HG02759 (cell line): ENCODE measurements at regions not wholly inside any gene's neighbourhood (a gene's known extent, or its start where the extent isn't known, plus 50 kb on each side); places are given as distances from the start of the nearest gene placed in this dataset.
"Not testable (repeated sequence)": the region's sequence is repeated elsewhere in the genome, so short reads cannot be mapped to it uniquely, and the experiment has no call there.

Source experiments
- ATAC-seq: cut with Tn5 transposase; IDR thresholded peaks from one replicate; pipeline ENCODE4 v1.9.1; 2021; ENCODE audit warnings: mild to moderate bottlenecking, moderate library complexity; ENCODE audit not compliant: unreplicated experiment

DNA sequence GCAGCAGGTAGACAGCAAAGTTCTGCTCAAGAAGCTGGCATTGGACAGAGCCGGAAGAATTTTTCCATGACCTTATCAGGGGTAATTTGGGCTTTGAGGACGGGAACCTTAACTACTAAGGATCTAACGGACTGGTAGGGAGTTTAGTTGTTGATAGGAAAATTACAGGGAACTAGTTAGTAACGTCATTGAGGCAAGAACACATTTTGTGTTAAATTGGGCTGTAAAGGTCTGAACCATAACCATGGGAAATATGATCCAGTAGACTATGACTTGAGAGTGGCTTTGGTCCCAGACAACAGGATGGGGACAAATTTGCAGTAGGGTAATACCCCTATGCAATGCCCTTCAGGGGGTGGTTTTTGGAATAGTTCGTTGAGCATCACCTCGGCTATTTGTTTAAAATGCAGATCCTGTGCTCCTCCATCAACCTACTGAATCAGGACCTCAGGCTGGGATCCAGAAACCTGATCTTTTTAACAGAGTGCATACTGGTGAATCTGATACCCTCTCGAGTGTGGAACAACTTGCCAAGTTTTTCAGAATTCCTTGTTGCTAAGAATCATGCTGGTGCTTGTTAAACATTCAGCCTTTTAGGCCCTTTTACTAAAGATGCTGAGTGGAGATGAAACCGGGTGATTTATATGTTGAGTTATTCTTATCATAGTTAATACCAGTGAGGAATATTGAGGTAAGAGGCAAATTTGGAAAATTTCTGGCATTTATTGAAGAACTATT is 255.1 kb downstream of the MAP2K6 start:
- no peak for ATAC-seq

DNA sequence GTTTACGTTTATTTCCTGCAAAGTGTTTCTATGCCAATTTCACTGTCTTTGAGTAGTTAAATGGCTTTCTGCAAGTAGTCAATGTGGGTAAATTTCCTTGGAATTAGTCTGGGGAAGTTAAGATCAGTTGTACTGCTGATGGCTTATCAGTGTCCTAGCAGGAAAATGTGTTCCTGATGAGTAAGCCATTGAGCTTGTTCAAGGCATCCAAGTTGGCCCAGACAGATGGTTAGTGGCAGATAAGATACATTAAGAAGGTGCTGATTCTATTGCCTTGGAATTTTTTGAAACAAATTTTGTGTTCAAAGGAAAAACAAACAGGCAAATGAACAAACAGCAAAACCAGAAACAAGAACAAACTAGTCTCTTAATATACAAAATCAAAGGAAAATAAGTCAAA is 258.4 kb downstream of the MAP2K6 start:
- no peak for ATAC-seq

DNA sequence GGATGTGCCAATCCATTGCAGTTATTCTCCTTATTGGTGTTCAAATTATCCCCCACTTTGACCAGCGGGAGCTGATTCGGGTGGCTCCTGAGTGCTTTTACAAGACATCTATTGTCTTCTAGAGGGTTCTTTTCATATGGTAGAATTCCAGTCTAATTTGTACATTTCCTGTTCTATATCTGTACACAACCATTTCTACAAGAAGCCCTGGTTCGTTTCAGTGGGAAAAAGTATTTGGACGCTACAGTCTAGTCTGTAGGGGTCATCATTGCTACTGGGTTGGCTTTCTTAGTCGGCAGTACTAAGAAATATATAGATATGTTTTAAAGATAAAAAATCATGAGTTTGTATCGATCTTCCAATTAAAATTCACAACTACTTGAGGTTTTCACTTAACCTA is 262.6 kb downstream of the MAP2K6 start:
- no peak for ATAC-seq

DNA sequence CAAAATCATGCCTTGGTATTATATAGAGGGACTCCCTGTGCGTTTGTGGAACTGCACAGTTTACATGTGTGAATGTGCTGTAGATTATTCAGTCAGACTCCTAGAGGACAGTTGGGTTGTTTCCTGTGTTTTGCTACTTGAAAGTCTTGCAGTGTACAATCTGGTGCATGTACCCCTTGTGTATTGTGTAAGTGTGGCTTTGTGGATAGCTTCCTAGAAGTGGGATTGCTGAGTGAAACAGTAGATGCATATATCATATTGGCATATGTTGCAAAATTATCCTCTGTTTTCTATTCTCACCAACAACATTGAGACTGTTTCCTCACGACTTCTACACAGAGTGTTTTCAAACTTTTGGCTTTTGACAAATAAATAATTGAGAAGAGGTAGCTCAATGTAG is 263.7 kb downstream of the MAP2K6 start:
- no peak for ATAC-seq

DNA sequence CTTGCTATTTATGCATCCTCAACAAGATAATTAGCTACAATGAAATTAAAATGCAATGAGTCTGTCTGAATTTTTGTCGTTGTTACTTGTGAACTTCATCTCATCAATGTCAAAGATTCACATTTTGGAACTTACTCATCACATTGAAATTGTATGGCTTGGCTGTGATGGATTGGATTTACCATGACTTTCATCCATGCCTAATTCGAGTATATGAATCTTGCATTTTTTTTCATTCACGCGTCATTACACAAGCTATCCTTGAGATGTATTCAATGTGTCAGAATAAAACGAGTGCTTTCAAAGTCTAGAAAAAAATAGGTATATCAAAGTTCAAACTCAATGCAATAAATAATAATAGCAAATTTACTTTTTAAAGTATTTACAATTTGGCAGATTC is 265.3 kb downstream of the MAP2K6 start:
- ATAC-seq, result no peak

DNA sequence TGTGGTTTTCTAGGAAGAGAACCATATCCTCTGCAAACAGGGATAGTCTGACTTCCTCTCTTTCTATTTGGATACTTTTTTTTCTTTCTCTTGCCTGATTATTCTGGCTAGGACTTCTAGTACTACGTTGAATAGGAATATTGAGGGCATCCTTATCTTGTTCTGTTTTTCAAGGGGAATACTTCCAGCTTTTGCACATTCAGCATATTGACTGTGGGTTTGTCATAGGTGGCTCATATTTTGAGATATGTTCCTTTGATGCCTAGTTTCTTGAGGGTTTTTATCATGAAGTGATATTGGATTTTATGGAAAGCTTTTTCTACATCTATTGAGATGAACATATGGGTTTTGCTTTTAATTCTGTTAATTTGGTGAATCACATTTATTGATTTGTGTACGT is 269.8 kb downstream of the MAP2K6 start:
- no peak for ATAC-seq

DNA sequence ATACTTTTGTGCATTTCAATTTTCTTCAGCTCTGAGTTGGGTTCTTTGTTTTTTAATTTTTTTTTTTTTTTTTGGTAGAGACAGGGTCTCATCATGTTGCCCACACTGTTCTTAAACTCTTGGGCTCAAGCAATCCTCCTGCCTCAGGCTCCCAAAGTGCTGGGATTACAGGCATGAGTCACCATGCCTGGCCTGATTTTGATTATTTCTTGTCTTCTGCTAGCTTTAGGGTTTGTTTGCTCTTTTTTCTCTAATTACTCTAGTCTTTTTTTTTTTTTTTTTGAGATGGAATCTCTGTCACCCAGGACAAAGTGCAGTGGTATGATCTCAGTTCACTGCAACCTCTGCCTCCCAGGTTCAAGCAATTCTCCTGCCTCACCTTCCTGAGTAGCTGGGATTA is 270.7 kb downstream of the MAP2K6 start:
- ATAC-seq, result not testable (repeated sequence)

DNA sequence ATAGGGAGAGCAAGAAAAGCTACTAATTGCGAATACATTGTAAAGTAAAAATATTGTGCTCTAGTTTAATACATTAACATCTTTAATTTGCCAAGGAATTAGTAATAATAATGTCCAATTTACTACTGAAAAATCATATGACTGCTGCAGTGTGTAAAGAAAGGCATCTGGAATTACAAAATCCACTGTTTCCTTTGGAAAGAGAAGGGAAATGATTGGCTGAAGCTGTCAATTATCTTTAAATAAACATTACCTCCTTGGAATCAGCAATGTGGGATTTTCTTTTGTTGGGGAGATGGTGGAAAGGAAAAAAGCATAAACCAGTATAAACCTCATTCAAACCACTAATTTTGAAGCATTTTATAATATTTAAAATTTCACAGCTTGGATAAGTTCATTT is 276.0 kb downstream of the MAP2K6 start:
- no peak for ATAC-seq

DNA sequence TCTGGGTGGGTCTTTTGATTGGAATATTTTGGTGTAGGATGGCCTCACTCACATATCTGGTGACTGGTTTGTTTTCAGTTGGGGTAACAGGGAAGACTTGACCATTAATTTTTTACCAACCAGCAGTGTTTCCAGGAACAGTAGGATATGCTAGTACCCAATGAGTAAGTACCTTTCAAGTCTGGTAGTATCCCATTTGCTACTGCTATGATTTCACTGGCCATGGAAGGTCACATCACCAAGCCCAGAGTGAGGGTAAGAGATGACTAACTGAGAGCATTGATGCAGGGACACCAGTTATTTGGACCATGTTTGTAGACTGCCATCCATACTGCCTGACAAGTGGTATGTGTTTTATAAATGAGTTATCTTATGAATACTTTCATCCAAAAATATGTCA is 277.7 kb downstream of the MAP2K6 start:
- no peak for ATAC-seq

DNA sequence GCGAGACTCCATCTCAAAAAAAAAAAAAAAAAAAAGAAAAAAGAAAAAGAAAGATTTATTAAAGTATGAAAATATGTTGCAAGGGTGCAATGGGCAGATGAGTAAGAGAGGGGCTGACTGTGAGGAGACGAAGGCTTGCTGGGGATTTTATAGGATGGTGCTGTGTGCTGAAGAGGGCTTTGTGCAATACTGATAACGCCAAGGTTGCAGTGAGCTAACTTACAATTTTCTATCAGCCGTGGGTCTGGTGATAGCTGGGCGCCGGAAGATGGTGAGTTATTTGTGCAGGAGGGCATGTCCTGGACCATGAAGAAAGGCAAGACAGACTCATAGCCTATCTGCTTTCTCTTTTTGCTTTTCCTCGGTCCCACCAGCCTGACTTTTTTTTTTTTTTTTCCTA is 281.1 kb downstream of the MAP2K6 start:
- ATAC-seq, result no peak

DNA sequence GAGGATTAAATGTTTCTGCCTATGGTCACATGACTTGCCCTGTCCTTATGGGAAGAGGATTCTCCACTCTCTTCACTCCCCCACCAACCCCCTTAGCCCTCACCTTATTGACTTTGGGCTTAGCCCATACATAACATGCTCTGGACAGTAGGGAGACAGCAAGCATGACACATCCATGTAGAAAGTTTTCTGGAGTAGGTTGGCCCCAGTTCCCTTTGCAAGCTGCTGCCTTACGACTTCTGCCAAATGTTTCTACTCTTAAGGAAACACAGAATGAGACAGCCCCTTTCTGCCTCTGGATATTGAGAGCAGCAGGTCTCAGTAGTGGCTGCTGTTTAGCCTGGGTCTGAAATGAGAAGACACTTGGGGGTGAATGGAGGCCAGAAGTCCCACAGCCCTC is 282.2 kb downstream of the MAP2K6 start:
- ATAC-seq, result no peak

DNA sequence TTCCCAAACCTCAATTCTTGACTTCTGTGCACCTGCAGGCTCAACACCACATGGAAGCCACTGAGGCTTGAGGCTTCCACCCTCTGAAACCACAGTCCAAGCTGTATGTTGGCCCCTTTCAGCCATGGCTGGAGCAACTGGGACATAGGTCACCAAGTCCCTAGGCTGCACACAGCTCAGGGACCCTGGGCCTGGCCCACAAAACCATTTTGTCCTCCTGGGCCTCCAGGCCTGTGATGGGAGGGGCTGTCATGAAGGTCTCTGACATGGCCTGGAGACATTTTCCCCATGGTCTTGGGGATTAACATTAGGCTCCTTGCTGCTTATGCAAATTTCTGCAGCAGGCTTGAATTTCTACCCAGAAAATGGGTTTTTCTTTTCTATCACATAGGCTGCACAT is 283.9 kb downstream of the MAP2K6 start:
- ATAC-seq, result not testable (repeated sequence)

DNA sequence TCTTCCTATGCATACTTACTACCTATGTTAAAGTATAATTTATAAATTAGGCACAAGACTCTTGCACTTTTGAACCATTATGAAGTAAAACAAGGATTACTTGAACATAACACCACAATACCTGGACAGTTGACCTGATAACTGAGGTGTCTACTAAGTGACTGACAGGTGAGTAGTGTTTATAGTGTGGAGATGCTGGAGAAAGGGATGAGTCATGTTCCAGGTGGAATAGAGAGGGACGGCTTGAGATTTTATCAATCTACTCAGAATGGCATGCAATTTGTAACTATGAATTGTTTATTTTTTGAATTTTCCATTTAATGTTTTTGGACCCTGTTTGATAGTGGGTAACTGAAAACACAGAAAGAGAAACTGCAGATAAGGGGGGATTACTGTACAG is 287.6 kb downstream of the MAP2K6 start:
- no peak for ATAC-seq

DNA sequence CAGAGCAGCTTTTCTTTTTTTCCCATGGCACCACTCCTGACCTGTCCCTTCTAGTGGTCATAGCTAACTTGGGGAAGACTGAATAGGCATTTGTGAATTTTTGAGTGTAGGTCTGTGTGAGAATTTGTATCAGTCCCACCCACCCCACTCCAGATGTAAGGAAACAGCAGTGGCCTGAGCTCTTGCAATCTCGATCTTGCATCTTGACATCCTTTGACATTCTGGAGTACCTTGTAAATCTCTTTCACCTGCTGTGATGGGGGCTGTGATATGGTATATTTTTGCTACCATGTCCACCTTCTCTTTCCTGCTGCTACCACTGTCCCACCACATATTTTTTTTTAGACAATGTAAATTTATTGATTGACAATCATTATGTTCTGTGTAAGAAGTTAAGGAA is 289.3 kb downstream of the MAP2K6 start:
- ATAC-seq, result no peak

DNA sequence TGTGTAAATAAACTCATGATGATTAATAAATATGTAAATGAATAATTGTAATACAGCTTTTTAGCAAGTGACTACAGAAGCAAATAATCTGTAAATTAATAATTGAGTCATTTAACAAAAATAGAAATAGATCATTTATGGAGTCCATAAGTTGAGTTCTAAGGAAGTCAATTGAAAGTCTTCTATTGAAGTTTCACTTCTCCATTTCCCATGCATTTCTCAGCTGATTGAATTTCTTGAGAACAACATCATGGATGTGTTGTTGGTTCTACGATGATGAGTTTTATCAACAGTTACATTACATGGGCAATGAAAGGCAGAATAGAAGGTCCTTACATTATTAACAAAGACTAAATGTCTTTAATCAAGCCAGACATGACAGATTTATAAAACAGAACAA is 290.4 kb downstream of the MAP2K6 start:
- ATAC-seq, result no peak

DNA sequence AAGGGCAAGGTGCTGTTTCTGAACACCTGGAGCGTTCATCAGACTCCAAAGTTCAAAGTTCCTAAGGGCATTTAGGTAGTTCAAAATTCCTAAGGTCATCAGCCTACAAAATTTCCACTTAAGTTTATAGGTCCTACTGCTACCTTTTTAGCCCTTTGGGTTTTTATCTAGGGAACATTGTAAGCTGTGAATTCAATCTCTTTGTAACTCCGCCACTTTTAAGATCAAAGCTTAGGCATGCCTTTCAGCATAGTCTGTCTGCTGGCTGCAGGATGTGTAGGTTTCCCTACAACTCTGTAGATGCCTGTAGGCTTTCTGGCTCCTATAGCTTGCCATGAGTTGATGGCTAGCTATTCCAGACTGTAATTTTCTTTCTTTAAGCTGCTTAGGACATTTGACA is 291.6 kb downstream of the MAP2K6 start:
- ATAC-seq, result no peak

DNA sequence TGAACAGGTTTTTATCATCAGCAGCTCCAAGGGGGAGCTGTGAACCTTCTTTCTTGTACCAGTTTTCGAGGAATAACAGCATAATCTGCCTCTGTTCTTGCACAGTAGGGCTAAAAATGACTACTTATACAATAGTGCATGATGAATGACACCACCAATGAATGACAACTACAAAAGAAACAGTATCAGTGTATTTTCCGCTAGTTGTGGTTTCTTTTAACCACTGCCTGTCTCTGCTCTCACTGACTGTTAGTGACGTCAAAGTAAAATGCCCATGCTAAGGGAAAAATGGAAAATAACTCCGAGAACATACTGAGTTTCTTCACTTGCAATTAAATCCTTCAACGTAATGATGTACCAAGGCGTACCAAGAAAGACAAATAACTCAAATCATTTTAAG is 294.9 kb downstream of the MAP2K6 start:
- ATAC-seq, result no peak

DNA sequence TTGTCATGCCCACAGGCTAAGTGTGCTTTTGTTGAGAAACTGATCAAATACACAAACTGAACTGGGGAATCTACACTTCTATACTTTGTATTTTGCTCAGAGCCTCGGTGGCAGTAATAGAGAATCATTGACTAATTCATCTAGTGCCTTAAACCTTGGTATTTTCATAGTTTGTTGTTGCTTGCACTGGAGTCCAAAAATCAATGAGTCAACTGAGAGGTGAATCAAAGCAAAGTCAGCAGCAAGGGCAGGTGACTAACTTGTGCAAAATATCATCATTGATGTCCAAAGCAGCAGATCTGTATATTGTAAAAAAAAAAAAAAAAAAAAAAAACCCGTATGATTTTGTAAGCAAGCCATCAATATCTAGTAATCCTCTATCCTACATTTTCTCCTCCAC is 296.4 kb downstream of the MAP2K6 start:
- no peak for ATAC-seq

DNA sequence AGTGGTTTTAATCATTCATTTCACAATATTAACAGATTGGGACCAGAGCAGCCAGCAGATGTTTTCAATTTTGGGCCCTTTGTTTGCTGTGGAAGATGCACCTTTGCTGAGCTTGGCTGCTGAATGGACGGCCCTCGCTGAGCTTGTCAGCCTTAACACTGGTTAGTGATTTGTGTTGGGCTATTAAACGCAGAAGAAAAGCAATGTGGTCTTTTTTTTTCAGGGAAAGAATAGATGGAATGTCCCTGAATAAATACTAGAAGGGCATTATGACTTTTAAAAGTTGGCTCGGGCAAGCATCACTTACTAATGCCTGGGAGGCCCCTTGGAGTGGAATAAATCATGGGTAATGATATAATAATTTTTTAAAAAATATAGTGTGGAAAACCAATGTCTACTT is 297.0 kb downstream of the MAP2K6 start:
- no peak for ATAC-seq

DNA sequence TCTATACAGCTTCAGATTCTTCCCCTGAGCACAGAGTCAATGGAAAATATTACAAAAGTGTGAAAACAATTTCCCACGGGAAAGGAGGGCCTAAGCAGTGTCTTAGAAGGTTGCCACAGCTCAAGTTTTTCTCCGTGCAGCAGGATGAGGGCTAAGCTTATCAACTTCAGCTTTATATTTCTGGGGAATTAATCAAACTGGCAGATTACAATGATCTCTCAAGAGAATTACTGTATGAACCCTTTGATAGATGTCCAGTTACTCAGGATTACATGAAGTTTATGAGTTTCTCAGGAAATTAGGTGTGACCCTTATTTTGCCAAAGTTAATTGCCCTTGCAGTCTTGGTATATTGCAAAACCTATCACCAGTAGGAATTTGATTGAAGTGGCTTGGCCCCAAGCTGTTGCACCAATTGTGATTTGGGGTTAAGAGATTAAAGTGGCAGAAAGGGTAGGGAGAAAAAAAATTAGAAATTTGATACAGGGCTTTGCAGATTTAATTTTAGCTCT is 298.4 kb downstream of the MAP2K6 start:
- ATAC-seq, result no peak

DNA sequence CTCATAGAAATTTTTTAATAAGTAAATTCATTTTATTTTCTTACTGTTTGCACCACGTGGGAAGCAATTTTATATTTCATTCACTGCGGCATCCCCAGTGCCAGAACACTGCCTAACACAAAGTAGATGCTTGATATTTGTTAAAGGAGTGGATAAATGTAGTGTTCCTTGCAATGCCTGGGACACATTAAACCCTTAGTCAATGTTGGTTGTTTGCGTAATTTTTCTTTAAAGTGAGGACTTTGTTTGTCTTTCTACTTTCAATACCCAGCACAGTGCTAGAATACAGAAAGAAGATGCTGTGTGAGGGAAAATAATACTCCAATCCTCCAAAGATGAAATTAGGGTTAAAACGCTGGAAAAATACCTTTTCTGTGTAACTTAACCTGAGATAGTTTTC is 299.3 kb downstream of the MAP2K6 start:
- ATAC-seq, result no peak

DNA sequence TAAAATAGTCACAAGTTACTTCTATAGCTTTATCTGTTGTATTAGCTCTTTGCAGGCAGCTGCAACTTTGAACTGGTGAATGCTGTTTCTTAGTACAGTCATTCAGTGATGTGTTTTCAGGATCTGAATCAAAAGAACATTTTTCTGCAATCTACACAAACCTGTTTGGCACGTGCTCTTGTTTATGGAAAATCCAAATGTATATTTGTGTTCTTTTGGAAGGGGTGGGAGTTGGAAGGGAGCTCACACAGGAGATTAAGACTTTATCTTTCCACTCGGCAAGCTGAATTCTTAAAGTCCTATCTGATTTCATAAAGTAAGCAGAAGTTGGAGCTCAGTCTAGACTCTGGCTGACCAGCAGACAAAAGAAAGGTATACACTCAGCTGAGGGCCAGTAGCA is 300.2 kb downstream of the MAP2K6 start:
- ATAC-seq, result no peak

DNA sequence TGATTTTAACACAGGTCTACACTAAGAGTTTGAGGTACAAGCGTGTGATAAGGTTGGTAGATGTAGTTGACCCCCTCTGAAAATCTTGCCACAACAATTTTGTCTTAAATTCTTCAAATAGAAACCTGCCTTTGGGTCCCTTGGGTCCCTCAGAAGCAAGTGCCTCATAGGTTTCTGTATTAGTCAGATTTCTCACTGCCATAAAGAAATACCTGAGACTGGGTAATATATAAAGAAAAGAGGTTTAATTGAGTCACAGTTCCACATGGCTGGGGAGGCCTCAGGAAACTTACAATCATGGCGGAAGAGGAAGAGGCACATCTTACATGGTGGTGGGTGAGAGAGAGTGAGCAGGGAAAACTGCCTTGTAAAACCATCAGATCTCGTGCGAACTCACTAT is 301.2 kb downstream of the MAP2K6 start:
- no peak for ATAC-seq
